EH (cell line): ENCODE measurements at regions not wholly inside any gene's neighbourhood (a gene's known extent, or its start where the extent isn't known, plus 50 kb on each side); places are given as distances from the start of the nearest gene placed in this dataset.
"Not testable (repeated sequence)": the region's sequence is repeated elsewhere in the genome, so short reads cannot be mapped to it uniquely, and the experiment has no call there.

Experiments
- DNase-seq: peaks from one replicate; pipeline ENCODE4 v3.0.0-alpha.2; 2015; ENCODE audit warnings: low read depth

- no peak for DNase-seq
Measured at GRCh38 chr22:48940266-48941032, 887.2 kb downstream of the BRD1 start.

DNA sequence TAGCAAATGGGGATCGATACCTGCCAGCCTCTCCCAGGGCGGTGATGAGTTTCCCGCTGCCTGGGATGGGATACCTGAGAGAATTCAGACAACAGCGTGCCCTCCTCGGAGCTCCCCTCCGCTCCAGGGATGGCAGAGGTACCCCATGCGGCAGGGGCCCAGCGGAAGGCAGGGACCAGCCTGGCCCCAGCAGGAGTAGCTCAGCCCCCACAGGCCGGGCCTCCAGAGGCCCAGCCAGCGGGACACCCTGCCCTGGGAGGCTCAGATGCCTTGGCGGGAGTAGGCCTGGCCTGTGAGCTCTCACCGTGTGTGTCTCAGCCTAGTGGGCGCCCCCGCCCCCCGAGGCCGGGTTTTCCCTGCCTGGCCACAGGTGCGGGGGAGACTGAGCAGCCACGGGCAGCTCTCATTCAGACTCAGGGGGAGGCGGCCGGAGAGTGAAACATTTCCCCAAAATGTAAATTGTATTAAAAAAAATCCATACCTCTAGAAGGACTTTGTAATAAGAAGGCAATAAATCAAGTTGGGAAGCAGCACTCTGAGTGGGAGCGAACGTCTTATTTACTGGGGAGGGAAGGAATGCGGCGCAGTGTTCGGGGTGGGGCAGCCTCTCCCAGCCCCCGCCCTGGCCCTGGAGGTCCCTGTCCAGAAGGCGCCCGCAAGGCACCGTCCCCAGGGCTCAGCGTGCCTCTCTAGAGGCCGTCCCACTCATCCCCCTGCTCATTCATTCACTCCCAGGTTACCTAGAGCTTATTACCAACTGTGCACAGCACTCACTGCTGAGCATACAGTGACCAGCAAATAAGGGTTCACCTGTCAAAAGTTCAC is 888.0 kb downstream of the BRD1 start:
- no peak for DNase-seq

DNA sequence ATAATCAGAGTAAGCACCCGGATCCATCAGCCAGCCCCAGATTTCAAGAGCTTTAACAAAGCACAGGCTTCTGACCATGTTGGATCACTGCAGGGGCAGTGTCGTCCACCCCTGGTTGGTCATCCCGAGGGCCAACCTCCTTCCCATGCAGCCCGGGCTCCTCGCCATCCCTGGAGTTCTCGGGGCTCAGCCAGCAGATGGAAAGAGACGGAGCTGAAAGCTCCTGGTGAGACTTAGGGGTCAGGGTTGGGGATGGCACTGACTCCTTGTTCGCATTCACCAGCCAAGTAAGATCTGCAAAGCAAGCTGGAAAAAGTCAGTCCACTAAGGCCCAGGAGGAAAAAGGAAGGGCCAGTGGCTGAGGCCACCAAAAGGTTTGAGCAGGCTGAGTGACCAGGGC is 888.9 kb downstream of the BRD1 start:
- DNase-seq, result no peak

DNA sequence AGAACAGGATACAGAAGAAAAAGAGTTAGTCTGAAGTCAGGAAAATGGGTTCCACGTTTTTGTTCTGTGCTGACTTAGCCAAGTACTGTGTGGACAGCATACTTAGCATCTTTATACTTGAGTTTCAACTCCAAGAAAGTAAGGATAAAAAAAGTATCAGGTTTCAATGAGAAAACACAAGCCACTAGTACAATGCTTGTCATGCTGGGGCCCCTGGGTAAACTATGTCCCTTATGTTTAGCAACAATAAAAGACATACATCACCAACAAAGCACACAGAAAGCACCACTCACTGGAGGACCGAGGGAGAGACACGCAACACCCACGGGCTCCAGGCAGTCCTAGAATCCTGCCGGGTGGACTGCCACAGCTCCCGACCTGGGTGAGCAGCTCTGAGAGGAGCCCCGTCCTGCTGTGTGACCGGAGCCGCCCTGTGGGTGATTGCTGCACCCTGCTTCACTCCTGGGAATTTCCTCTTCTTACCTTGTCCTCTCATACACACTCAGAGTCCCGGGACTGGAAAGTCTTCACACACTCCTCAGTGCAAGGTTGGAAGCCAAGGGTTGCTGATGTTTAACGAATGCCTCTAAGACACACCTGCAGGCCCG is 890.5 kb downstream of the BRD1 start:
- DNase-seq, result no peak

GRCh38 chr22:48936391-48936790 is 891.3 kb downstream of the BRD1 start:
- DNase-seq, result no peak

DNA sequence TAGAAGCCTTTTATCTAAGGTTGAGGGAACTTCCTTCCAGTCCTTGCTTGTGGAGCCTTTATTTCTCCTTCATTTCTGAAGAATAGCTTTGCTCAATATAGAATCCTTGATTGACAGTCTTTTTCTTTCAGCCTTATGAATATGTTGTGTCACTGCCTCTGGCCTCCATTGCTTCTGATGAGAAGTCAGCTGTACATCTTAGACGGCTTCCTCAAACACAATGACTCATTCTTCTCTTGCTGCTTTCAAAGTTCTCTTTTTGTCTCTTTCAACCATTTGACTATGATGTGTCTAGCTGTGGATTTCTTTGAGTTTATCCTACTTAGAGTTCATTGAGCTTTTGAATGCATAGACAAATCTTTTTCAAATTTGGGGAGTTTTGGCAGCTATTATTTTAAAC is 893.2 kb downstream of the BRD1 start:
- DNase-seq, result no peak

DNA sequence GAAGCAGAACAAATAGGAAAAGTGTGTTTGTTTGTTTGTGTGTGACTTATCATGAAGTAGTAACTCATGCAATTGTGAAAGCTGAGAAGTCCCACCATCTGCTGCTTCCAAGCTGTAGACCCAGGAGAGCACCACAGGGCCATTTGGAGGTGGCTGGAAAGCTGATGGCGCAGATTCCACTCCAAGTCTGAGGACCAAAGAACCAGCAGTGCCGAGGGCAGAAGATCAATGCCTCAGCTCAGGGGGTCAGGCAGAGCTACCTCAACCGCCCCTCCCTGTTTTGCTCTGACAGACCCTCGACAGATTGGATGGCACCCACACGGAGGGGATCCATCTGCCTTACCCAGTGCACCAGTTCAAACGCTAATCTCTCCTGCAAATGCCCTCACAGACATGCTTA is 896.2 kb downstream of the BRD1 start:
- no peak for DNase-seq

GRCh38 chr22:48929276-48929790 is 898.3 kb downstream of the BRD1 start:
- DNase-seq, result no peak

- DNase-seq, result no peak
Measured at GRCh38 chr22:48927591-48927990, 900.1 kb downstream of the BRD1 start.

GRCh38 chr22:48926643-48927042 is 901.0 kb downstream of the BRD1 start:
- no peak for DNase-seq

- no peak for DNase-seq
Measured at GRCh38 chr22:48926136-48926535, 901.5 kb downstream of the BRD1 start.

- DNase-seq, result no peak
Measured at GRCh38 chr22:48925450-48925849, 902.2 kb downstream of the BRD1 start.

- DNase-seq, result no peak
Measured at GRCh38 chr22:48923996-48924395, 903.7 kb downstream of the BRD1 start.

DNA sequence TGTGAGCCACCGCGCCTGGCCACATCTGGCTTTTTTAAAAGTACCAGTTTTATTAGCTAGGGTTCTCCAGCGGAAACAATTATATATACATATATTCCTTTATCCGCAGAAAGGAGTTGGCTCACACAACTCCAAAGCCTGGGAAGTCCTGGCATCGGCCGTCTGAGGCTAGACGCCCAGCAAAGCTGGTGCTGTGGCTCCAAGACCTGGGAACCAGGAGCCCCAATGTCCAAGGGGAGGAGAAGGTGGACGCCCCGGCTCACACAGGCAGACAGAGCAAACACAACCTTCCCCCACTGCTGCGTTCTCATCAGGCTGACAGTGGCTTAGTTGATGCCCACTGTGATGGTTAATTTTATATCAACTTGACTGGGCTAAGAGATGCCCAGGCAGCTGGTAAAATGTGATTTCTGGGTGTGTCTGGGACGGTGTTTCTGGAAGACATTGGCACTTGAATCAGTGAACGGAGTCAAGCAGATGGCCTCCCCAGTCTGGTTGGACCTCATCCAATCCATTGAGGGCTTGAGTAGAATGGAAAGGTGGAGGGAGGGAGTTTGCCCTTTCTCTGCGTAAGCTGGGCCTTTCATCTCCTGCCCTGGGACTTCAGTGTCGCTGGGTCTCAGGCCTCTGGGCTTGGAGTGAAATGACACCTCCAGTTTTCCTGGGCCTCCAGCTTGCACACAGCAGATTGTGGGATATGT is 904.4 kb downstream of the BRD1 start:
- DNase-seq, result no peak

DNA sequence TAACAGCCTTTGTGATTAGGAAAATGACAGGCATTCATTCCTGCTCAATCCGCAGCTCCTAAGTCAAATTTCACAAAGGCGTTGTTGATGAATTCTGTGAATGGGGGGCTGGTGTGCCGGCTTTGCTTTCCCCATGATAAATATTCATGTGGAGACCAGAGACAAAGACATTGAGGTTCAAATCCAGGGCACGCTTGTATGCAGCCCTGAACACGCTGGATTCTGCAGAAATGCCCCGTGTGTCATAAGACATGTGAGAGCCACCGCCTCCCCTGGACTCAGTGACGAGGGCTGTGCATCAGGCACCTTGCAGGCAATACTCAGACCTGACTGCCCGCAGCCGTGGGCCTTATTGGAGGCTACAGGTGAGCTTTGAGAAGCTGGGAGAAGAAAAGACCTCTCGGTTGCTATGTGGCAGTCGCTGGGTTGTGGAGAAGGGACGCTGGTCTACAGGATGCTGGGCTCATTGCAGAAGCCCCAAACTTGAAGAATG is 906.2 kb downstream of the BRD1 start:
- no peak for DNase-seq

DNA sequence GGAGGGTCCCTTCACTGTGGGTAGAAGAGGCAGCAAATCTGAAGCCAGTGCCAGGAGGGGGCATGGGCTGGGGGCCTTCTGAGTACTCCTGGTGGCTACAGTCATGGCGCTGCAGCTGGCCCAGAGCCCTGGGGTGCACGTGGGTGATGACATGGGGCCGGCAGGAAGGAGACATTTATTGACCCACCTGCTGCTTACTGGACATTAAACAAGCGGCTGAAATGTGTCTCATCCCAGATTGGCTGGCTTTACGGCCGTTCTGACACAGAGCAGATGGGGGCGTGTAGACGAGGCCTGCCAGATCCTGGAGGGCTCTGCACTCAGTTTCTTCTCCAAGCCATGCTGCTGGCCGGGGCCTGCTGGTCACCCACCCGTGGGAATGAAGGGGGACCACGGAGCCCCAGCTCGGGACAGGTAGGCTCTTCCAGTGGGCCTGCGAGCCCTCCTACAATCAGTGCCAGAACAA is 906.9 kb downstream of the BRD1 start:
- no peak for DNase-seq

DNA sequence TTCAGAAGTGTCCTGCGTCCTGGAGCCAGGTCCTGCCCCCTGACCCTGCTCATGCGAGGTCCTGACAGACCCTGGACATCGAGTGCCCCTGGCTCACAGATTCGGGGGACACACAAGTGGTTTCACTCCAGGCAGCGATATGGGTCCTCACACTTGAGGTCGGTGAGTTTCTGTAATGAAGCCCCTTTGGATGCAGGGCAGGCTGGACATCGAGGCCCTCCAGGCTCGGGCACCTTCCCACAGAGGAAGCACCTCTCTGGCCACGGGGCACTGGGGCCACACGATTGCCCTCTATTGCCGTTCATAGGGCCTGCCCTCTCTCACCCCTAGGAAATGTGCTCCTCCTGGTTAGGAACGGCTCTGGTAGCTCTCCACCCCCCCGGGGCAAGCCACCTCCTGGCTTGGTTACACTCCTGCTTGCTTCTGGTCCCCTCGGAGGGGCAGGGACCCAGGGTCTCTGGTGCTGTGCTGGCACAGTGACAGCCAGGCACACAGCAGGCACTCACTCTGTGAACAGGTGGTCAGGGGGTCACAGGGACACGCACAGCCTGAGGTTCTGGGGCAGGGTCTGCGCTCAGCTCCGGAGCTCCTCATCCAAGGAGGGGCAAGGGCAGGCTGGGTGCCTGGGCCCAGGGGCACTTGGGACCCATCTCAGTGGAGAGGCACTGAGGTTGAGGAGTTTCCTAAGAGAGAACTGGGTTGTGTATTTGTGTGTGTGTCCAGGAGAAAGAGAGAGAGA is 907.7 kb downstream of the BRD1 start:
- no peak for DNase-seq

DNA sequence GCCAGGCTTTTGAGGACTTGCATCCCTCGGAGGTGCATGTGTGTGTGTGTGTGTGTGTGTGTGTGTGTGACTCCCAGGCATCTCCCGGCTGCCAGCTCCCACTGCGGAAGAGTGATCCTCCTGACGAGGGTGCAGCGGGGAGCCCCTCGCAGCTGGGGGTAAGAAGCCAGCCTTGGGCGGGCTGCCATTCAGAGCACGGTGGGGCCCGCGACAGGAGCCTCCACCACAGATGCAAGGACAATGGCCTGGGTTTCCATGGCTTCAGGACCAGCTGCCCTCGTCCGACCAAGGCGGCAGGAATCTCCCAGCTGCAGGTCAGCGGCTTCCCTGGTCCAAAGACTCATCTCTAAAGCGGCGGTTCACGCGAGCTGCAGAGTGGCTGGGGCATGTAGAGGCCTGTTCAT is 908.5 kb downstream of the BRD1 start:
- no peak for DNase-seq

DNA sequence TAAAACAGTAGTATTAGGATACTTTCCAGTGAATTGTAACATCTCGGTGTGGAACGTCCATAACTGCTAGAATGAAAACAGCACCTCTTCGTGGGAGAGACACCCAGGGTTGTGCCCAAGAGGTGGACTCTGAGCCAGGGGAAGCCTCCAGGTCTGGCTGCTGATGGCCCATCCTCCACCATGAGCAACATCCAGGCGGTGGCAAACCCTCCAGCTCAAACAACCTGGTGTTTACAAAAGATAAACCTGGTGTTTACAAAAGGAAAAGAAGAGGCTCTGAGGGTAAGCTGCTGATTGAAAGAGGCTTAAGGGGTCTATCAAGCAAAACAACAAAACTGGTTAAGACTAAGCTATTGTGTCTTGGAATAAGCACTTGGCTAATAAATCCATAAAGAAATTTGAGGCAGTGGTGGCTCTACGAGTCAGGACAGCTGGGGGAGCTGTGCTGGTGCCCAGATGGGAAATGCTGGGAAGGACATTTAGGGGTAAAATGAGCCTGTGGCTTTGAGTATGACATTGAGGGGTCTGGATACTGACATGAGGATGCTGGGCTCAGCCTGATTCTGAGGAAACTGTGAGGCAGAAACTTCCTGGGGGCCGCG is 909.0 kb downstream of the BRD1 start:
- DNase-seq, result no peak

GRCh38 chr22:48912356-48913066 is 915.2 kb downstream of the BRD1 start:
- DNase-seq, result not testable (repeated sequence)
